GM21723 (cell line): ENCODE measurements at regions not wholly inside any gene's neighbourhood (a gene's known extent, or its start where the extent isn't known, plus 50 kb on each side); places are given as distances from the start of the nearest gene placed in this dataset.
"Not testable (repeated sequence)": the region's sequence is repeated elsewhere in the genome, so short reads cannot be mapped to it uniquely, and the experiment has no call there.

Experiments used
- ATAC-seq: cut with Tn5 transposase; IDR thresholded peaks from one replicate; pipeline ENCODE4 v1.9.1; 2021; ENCODE audit warnings: mild to moderate bottlenecking, moderate library complexity; ENCODE audit not compliant: unreplicated experiment

GRCh38 chr4:68720723-68721122 lies 50.3 kb upstream of the UGT2B15 start:
- ATAC-seq: not testable (repeated sequence)

GRCh38 chr4:68724426-68724825 lies 54.0 kb upstream of the UGT2B15 start:
- no peak for ATAC-seq

GRCh38 chr4:68724922-68725321 lies 54.5 kb upstream of the UGT2B15 start:
- ATAC-seq: no peak

GRCh38 chr4:68732653-68733466 lies 62.4 kb upstream of the UGT2B15 start:
- peak; percentile 76 for ATAC-seq

- no peak for ATAC-seq
Measured at GRCh38 chr4:68734095-68734494, 63.6 kb upstream of the UGT2B15 start.

- no peak for ATAC-seq
Measured at GRCh38 chr4:68735106-68735505, 64.7 kb upstream of the UGT2B15 start.

GRCh38 chr4:68736813-68737212 lies 66.4 kb upstream of the UGT2B15 start:
- no peak for ATAC-seq

- ATAC-seq: no peak
Measured at GRCh38 chr4:68738036-68738435, 67.6 kb upstream of the UGT2B15 start.

- ATAC-seq: no peak
Measured at GRCh38 chr4:68744368-68744767, 71.4 kb upstream of the UGT2B10 start.

- no peak for ATAC-seq
Measured at GRCh38 chr4:68748181-68748991, 67.4 kb upstream of the UGT2B10 start.

GRCh38 chr4:68750555-68750954 lies 65.2 kb upstream of the UGT2B10 start:
- ATAC-seq: no peak

- ATAC-seq: no peak
Measured at GRCh38 chr4:68751138-68751537, 64.7 kb upstream of the UGT2B10 start.

GRCh38 chr4:68765876-68766275 lies 49.9 kb upstream of the UGT2B10 start:
- no peak for ATAC-seq
